Erythroblast (primary cell): ENCODE measurements at regions not wholly inside any gene's neighbourhood (a gene's known extent, or its start where the extent isn't known, plus 50 kb on each side); places are given as distances from the start of the nearest gene placed in this dataset.

ENCODE experiments used
- GATA1 ChIP-seq: IDR thresholded peaks from 2 replicates; pipeline ENCODE4 v1.6.1; 2011; ENCODE audit warnings: low read depth, mild to moderate bottlenecking, control low read depth, low read length, moderate library complexity
- POLR2A ChIP-seq: IDR thresholded peaks from 2 replicates; pipeline ENCODE4 v1.6.1; 2011; ENCODE audit warnings: mild to moderate bottlenecking, low read length

- TF ChIP-seq POLR2A: no peak
- no peak for TF ChIP-seq GATA1
Observed at GRCh38 chr2:128543646-128544045, 225.0 kb upstream of the HS6ST1 start.
